H9 (cell line): ENCODE measurements at regions not wholly inside any gene's neighbourhood (a gene's known extent, or its start where the extent isn't known, plus 50 kb on each side); places are given as distances from the start of the nearest gene placed in this dataset.

ENCODE experiments used
- DNase-seq: peaks from one replicate; pipeline ENCODE4 v3.0.0-alpha.2; 2017
- H2AFZ ChIP-seq: one replicate; pipeline ENCODE4 v1.6.1; 2013; ENCODE audit warnings: mild to moderate bottlenecking, low read length, control low read depth, moderate library complexity
- H2AK5ac ChIP-seq: 2 replicates; pipeline ENCODE4 v1.6.1; 2013; ENCODE audit warnings: low read length, control low read depth, mixed read lengths; ENCODE audit not compliant: insufficient read length
- H2BK120ac ChIP-seq: one replicate; pipeline ENCODE4 v1.6.1; 2013; ENCODE audit warnings: low read depth, mild to moderate bottlenecking, low read length, control low read depth, inconsistent platforms; ENCODE audit not compliant: poor library complexity, severe bottlenecking
- H2BK12ac ChIP-seq: 2 replicates; pipeline ENCODE4 v1.6.1; 2013; ENCODE audit warnings: low read length, control low read depth, mixed read lengths, low read depth; ENCODE audit not compliant: insufficient read length
- H2BK15ac ChIP-seq: 2 replicates; pipeline ENCODE4 v1.6.1; 2013; ENCODE audit warnings: low read depth, low read length, control low read depth
- H2BK20ac ChIP-seq: one replicate; pipeline ENCODE4 v1.6.1; 2013; ENCODE audit warnings: low read depth, mild to moderate bottlenecking, low read length, control low read depth, inconsistent platforms; ENCODE audit not compliant: poor library complexity, severe bottlenecking
- H2BK5ac ChIP-seq: 2 replicates; pipeline ENCODE4 v1.6.1; 2013; ENCODE audit warnings: low read length, control low read depth, mixed read lengths; ENCODE audit not compliant: insufficient read length
- H3K14ac ChIP-seq: 2 replicates; pipeline ENCODE4 v1.6.1; 2013; ENCODE audit warnings: low read length, control low read depth; ENCODE audit not compliant: insufficient read depth
- H3K18ac ChIP-seq: 2 replicates; pipeline ENCODE4 v1.6.1; 2013; ENCODE audit warnings: low read depth, mild to moderate bottlenecking, mixed read lengths, low read length, control low read depth; ENCODE audit not compliant: insufficient read length
- H3K23ac ChIP-seq: 2 replicates; pipeline ENCODE4 v1.6.1; 2013; ENCODE audit warnings: low read length, control low read depth, mixed read lengths, low read depth; ENCODE audit not compliant: insufficient read length
- H3K23me2 ChIP-seq: 2 replicates; pipeline ENCODE4 v1.6.1; 2013; ENCODE audit warnings: low read depth, mild to moderate bottlenecking, mixed read lengths, low read length, control low read depth; ENCODE audit not compliant: insufficient read length, poor library complexity, severe bottlenecking
- H3K27ac ChIP-seq: 2 replicates; pipeline ENCODE4 v1.5.1; 2013; ENCODE audit warnings: low read length, control low read depth, mixed read lengths, low read depth; ENCODE audit not compliant: insufficient read length
- H3K27me3 ChIP-seq: 2 replicates; pipeline ENCODE4 v1.6.1; 2013; ENCODE audit warnings: low read length, control low read depth, inconsistent platforms; ENCODE audit not compliant: insufficient read depth
- H3K4ac ChIP-seq: 2 replicates; pipeline ENCODE4 v1.6.1; 2013; ENCODE audit warnings: low read depth, mild to moderate bottlenecking, control low read depth, inconsistent platforms, low read length, moderate library complexity
- H3K4me1 ChIP-seq: 2 replicates; pipeline ENCODE4 v1.6.1; 2013; ENCODE audit warnings: low read length, control low read depth, inconsistent platforms; ENCODE audit not compliant: insufficient read depth
- H3K4me2 ChIP-seq: 2 replicates; pipeline ENCODE4 v1.6.1; 2013; ENCODE audit warnings: low read length, control low read depth, mixed read lengths; ENCODE audit not compliant: insufficient read length, insufficient read depth
- H3K56ac ChIP-seq: 2 replicates; pipeline ENCODE4 v1.6.1; 2013; ENCODE audit warnings: low read depth, mild to moderate bottlenecking, mixed read lengths, low read length, control low read depth; ENCODE audit not compliant: insufficient read length
- H3K79me1 ChIP-seq: 2 replicates; pipeline ENCODE4 v1.6.1; 2013; ENCODE audit warnings: low read depth, mild to moderate bottlenecking, moderate library complexity, low read length, control low read depth, inconsistent platforms; ENCODE audit not compliant: insufficient read depth, poor library complexity, severe bottlenecking
- H3K79me2 ChIP-seq: 2 replicates; pipeline ENCODE4 v1.6.1; 2013; ENCODE audit warnings: low read length, control low read depth, inconsistent platforms; ENCODE audit not compliant: insufficient read depth
- H3K9ac ChIP-seq: 2 replicates; pipeline ENCODE4 v1.6.1; 2013; ENCODE audit warnings: low read length, control low read depth, mixed read lengths; ENCODE audit not compliant: insufficient read length; ENCODE audit errors: extremely low read depth
- H3K9me3 ChIP-seq: one replicate; pipeline ENCODE4 v1.6.1; 2013; ENCODE audit warnings: low read depth, low read length, inconsistent platforms; ENCODE audit not compliant: control insufficient read depth
- H3T11ph ChIP-seq: one replicate; pipeline ENCODE4 v1.6.1; 2013; ENCODE audit warnings: mild to moderate bottlenecking, low read length, control low read depth, inconsistent platforms
- H4K20me1 ChIP-seq: one replicate; pipeline ENCODE4 v1.6.1; 2013; ENCODE audit not compliant: control insufficient read depth, insufficient read length, insufficient read depth
- H4K5ac ChIP-seq: 2 replicates; pipeline ENCODE4 v1.6.1; 2013; ENCODE audit warnings: low read depth, mild to moderate bottlenecking, mixed read lengths, low read length, control low read depth; ENCODE audit not compliant: insufficient read length
- H4K8ac ChIP-seq: replicated peaks from 2 replicates; pipeline ENCODE4 v1.6.1; 2013; ENCODE audit warnings: low read length, control low read depth, mixed read lengths, low read depth; ENCODE audit not compliant: insufficient read length
- H4K91ac ChIP-seq: 2 replicates; pipeline ENCODE4 v1.6.1; 2013; ENCODE audit warnings: low read depth, mild to moderate bottlenecking, moderate library complexity, mixed read lengths, low read length, control low read depth; ENCODE audit not compliant: insufficient read length
- H3K27ac Mint-ChIP-seq, 3 experiments: 2 replicates in 2 of 3; 3 replicates in 1 of 3; pipeline ENCODE4 v1.8.0; 2020 to 2021; ENCODE audit warnings: mixed read lengths in 3 of 3, mild to moderate bottlenecking in 1 of 3, moderate library complexity in 1 of 3
- H3K27me3 Mint-ChIP-seq: 2 replicates; pipeline ENCODE4 v1.8.0; 2021; ENCODE audit warnings: low read depth, mild to moderate bottlenecking, moderate library complexity, mixed read lengths
- H3K36me3 Mint-ChIP-seq, 3 experiments: 2 replicates in 2 of 3; 3 replicates in 1 of 3; pipeline ENCODE4 v1.8.0; 2020 to 2021; ENCODE audit warnings: low read depth in 3 of 3, mixed read lengths in 3 of 3; ENCODE audit not compliant: insufficient read depth in 1 of 3
- H3K4me1 Mint-ChIP-seq, 2 experiments: 2 replicates each; pipeline ENCODE4 v1.8.0; 2020; ENCODE audit warnings: mixed read lengths in 2 of 2
- H3K4me3 Mint-ChIP-seq, 2 experiments: 2 replicates in 1 of 2; 3 replicates in 1 of 2; pipeline ENCODE4 v1.8.0; 2020 to 2021; ENCODE audit warnings: mild to moderate bottlenecking in 2 of 2, mixed read lengths in 2 of 2, moderate library complexity in 1 of 2
- H3K9me3 Mint-ChIP-seq, 2 experiments: 2 replicates in 1 of 2; 3 replicates in 1 of 2; pipeline ENCODE4 v1.8.0; 2020; ENCODE audit warnings: mild to moderate bottlenecking in 2 of 2, mixed read lengths in 2 of 2, moderate library complexity in 1 of 2
- CTCF ChIP-seq: fragments of 200-600 bp; sonication (generic); conservative IDR thresholded peaks from 3 replicates; pipeline ENCODE4 v1.8.0; 2021; ENCODE audit warnings: antibody characterized with exemption, mild to moderate bottlenecking
- WGBS: extraction: QIAGEN DNeasy Blood & Tissue Kit; methylation state at CpG from one replicate; pipeline ENCODE4 v1.1.7; 2013; ENCODE audit warnings: missing lambda C conversion rate, low lambda C conversion rate, mixed read lengths; ENCODE audit not compliant: insufficient read length; ENCODE audit errors: extremely low coverage; 5-methylcytosine and 5-hydroxymethylcytosine counted together

- Mint-ChIP-seq H3K27me3 (peaks cover 2% of the 10 kb centered on the region; the same call in 1 of the 2 replicates), H3K4me3 (no peak overlapping the region), H3K36me3 (no peaks in the 10 kb centered on the region; a peak in 1 of 7 replicates), H3K4me1 (no peaks in the 10 kb centered on the region), H3K27ac (no peak overlapping the region), H3K9me3 (peaks cover 0 to 23% of the 10 kb centered on the region in 2 experiments; a peak in 3 of 5 replicates)
- Histone ChIP-seq H3K27ac (no peak overlapping the region), H2AK5ac (no peak overlapping the region), H2BK15ac (no peak overlapping the region), H3K14ac (no peak overlapping the region), H3K9me3 (no peaks in the 10 kb centered on the region), H3K4me1 (no peaks in the 10 kb centered on the region; the same call in 1 of the 2 replicates), H2AFZ (no peak overlapping the region), H2BK5ac (no peak overlapping the region), H3K18ac (no peak overlapping the region), H4K5ac (no peak overlapping the region), H3K9ac (no peak overlapping the region), H2BK12ac (no peak overlapping the region), H3K4ac (no peak overlapping the region), H3K23me2 (no peaks in the 10 kb centered on the region), H4K20me1 (no peaks in the 10 kb centered on the region), H3K23ac (no peak overlapping the region), H4K91ac (no peak overlapping the region), H2BK120ac (no peak overlapping the region), H3K27me3 (no peaks in the 10 kb centered on the region), H3K4me2 (no peak overlapping the region), H3K79me1 (no peaks in the 10 kb centered on the region), H3K56ac (no peak overlapping the region), H3T11ph (no peak overlapping the region), H2BK20ac (no peak overlapping the region), H4K8ac (no peak overlapping the region), H3K79me2 (no peaks in the 10 kb centered on the region)
- DNase-seq: no peak
- no peak for TF ChIP-seq CTCF
- no CpG with 5 or more reads among the region's 5 CpGs for whole genome bisulfite sequencing
These were observed 442.4 kb downstream of the ZIC3 start for GRCh38 chrX:138008281-138008680.
